HG03469 (cell line): ENCODE measurements at regions not wholly inside any gene's neighbourhood (a gene's known extent, or its start where the extent isn't known, plus 50 kb on each side); places are given as distances from the start of the nearest gene placed in this dataset.
"Not testable (repeated sequence)": the region's sequence is repeated elsewhere in the genome, so short reads cannot be mapped to it uniquely, and the experiment has no call there.

Source experiments
- ATAC-seq: cut with Tn5 transposase; IDR thresholded peaks from one replicate; pipeline ENCODE4 v1.9.1; 2021; ENCODE audit warnings: mild to moderate bottlenecking, moderate library complexity, moderate number of reproducible peaks; ENCODE audit not compliant: unreplicated experiment

DNA sequence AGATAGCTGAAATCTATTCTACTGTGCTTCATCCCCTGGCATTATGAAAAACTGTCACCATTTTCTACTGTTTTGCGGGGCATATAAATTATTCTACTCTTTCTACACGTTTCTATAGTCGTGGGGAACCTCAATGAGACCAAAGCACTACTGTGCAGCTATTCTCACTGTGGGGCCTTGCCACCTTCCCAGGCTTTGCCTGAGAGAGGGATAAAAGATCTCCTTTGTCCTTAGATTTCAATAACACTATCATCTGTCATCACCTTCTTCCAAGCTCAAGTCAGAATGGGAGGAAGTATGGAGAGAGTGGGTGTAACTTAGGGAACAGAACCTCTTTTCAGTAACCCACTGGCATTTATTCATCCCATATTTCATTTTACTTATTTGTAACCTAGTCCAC, 1462.1 kb upstream of the RAG2 start:
- ATAC-seq: no peak

DNA sequence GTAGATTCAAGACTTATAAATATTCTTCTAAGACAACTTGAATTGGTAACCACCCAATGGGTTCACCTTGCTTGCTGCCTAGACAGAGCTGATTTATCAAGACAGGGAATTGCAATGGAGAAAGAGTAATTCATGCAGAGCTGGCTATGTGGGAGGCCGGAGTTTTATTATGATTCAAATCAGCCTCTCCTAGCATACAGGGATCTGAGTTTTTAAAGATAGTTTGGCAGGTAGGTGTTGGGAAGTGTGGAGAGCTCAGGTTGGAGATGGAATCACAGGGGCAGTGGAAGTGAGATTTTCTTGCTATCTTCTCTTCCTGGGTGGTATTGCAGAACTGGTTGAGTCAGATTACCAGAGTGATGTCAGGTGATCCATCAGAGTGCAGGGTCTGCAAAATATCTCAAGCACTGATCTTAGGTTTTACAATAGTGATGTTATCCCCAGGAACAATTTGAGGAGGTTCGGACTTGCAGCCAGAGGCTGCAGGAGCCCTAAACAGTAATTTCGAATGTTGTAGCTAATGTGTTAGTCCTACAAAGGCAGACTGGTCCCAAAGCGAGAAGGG, 1448.6 kb upstream of the RAG2 start:
- no peak for ATAC-seq

DNA sequence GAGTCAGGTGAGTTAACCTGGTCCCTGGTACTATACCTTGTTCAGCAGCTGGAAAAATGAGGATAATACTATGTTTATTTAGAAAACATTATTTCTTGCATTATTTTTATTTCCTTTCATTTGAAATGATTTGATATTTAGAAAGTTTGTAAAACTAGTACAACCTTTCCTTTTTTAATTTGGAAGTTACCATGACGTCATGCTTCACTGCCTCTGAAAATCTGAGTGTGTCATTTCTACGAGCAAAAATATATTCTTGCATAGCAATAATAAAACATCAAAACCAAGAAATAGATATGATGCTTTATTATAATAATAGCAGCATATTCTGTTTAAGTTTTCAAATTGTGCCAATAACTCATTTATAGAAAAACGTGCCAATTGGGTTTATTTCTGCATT, 1445.0 kb upstream of the RAG2 start:
- no peak for ATAC-seq

DNA sequence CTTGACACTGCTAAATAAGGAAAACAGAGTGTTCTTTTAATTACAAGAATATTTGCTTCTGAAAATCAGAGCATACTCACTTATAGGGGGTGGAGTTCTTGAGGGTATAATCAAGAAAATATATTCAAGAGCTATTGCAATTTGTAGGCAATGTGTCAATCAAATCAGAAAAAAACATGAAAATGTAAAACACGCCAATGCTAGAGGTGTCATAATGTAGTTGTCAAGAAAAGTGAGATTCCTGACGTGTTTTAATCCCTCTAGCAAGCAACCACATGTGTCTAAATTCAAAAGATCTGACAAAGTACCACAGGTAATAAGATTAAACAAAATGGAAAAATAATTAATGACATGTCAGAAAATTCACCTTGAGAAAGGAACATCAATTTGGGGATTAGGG, 1440.7 kb upstream of the RAG2 start:
- ATAC-seq: no peak

DNA sequence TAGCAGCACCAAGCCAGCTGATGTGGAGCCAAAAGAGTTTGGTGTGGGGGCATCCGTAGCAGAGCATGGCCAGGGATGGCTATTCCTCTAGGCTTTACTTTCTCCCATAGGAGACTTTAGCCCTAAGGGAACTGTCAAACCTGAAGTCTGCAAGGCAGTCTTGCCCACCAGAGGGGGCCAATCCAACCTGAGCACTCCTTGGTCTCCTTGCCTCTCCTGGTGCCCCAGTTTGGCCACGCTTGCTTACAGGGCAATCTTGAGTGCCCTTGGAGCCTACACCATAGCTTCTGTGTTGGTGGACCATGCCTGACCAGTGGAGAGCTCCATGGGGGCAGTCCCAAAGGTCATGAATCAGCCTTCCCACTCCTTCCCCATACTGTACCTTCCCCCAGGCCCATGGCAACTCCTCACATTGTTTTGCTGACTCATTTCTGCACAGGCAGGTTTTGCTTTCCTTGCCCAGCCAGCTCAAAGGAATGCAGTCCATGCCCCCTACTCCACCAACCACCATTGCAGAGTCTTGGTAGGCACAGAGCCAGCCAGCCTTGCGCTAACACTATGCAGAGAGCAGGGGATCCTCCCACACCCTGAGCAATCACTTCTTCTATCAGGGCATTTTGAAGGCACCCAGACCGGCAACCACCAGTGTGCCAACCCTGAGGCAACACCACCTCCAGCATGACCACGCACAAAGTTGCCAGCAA, 1421.2 kb upstream of the RAG2 start:
- no peak for ATAC-seq

DNA sequence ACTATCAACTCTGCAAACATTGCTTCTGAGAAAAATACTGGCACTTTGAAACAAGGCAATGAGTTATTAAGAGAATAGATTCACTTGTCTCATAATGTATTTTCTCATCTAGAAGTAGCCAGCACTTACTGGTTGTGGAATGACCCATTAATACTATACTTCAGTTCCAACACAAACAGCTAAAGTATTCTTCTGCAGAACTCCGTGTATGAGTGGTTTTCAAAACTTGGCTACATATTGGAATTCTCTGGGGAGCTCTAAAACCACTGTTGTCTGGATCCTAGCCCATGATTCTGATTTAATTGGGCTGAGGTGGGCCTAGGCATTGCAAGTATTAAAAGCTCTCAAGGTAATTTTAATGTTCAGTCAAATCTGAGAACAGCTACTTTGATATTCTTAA, 1416.4 kb upstream of the RAG2 start:
- no peak for ATAC-seq

DNA sequence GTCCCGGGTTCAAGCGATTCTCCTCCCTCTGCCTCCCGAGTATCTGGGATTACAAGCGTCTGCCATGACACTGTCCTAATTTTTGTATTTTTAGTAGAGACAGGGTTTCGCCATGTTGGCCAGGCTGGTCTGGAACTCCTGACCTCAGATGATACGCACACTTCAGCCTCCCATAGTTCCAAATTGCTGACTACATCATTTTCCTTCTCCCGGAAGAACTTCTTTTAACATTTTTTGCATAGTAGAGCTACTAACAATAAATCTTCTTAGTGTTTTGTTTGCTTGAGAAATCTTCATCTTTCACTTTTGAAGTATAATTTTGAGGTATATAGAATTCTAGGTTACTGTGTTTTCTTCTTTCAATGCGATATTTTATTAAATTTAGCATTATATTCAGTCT, 1415.1 kb upstream of the RAG2 start:
- no peak for ATAC-seq

DNA sequence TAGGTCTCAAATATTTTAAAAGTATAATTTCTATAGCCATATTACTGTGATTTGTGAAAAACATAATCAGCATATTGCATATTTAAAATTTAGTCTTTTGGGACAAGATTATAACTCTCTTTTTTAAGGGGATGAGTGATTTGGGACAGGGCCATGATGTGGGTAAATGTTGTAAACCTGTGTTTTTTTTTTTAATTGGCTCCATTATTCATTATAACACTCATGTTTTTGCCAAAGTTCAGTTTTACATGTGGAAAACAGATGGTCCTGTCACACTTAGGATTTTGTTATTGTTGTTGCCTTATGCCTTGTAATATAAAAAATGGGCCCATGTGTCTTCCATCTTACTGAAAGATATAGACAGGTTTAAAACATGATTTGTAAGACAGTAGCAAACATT, 1413.5 kb upstream of the RAG2 start:
- ATAC-seq: no peak

DNA sequence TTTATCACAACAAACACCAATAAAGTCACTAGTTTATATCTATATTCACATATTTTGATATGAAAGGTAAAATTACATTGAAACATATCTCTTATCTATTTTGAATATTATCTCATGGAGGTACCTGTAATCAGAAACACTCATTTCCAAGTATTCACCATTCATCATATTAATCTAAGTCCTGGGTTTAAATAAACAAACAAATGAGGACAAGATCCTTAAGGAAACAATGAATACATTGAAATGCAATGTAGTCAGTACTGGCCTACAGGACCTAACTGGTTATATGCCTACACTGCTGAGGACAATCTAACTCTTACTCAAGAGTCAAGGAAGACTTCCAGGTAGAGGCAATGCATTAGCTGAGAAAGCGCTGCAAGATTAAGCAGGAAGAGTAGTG, 1411.9 kb upstream of the RAG2 start:
- ATAC-seq: no peak

DNA sequence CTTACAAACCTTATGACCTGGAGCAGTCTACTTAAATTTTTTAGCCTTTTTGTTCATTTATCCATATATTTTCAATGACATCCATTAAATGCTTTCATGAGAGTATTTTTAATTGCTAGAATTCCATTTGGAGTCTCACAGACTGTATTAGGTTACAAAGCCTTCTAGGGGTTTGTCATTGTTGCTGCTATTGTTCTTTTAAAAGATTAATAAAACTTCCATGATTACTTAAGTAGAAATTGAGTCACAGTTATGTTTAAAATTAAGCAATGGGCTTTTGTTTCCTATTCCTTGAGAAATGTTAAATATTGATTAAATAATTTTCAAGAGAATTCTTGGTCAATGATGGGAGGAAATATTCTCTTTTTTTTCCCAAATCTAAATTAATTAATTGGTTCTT, 1408.4 kb upstream of the RAG2 start:
- ATAC-seq: no peak

DNA sequence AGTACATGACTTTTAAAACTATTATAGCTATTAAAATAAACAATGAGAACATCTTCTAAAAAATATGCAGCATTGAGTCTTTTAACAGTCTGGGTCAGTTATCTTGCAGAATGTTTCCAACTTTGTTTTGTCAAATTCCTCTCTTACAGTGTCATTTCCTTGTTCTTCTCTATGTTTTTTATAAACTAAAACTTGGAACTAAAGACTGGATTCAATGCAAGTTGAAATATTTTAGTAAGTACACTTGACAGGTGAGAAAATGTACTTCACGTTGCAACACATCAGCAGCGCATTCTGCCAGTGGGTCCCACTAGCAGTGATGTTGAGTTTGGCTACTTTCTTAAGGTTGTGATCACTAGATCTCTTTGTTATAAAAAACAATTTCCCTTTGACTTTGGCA, 1407.6 kb upstream of the RAG2 start:
- ATAC-seq: no peak

DNA sequence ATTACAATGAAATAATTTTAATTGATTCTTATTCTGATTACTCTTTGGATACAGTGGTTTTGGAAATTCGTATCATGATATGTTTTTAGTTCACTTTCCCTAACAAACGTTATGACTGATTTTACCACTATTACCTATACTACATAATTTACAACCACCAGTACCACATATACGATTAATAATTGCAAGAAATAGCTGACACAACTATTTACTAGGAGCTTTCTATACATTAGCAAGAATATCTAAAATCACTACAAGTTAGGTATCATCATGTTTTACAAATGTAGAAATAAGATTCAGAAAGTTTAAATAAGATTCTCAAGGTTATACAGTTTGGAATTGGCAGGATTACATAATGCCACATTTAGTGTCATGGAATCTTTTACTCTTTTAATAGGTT, 1401.1 kb upstream of the RAG2 start:
- no peak for ATAC-seq

DNA sequence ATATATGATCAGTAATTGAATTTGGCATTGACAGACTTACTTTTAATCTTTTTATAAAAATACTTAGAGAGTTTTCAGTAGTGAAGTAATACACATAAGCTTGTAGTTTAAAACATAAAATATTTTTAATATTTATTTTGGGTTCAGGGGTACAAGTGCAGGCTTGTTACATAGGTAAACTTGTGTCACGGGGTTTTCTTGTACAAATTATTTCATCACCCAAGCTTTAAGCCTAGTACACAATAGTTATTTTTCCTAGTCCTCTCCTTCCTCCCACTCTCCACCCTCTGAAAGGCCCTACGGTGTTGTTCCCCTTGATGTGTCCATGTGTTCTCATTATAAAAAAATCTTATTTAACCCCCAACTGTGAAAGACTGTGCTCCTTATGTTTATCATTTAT, 1397.8 kb upstream of the RAG2 start:
- no peak for ATAC-seq

DNA sequence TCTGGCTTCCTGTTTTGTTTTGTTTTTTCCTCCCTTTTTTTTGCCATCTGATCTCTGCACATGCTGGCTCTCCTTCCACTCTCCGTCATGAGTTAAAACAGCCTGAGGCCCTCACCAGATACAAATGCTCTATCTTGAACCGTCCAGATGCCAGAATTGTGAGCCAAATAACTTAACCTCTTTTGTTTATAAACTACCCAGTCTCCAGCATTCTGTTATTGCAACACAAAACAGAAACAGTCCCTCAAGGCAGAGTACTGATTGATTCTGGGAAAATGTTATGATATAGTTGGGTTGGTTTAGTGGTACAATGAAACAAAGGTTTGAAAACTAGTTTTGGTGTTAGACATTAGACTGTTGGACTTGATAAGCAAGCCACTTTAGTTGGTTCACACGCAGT, 1390.0 kb upstream of the RAG2 start:
- ATAC-seq: no peak

DNA sequence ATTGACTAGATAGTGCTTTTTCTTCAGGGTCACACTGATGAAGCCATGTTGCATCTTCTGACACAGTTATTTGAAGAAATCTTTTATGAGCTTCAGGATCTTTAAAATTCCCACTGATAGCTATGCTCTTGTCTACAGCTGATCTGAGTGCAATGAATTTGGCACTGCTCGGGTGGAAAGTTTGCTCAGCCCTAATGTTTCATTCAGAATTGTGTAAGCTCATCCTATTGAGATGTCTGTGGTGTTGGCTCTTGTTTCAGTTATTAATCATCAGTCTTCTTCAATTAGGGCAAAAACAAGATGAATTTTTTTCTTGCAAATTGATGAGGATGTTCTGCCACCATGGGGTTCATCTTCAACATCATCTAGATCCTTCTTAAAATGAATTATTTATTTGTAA, 1387.0 kb upstream of the RAG2 start:
- ATAC-seq: no peak

DNA sequence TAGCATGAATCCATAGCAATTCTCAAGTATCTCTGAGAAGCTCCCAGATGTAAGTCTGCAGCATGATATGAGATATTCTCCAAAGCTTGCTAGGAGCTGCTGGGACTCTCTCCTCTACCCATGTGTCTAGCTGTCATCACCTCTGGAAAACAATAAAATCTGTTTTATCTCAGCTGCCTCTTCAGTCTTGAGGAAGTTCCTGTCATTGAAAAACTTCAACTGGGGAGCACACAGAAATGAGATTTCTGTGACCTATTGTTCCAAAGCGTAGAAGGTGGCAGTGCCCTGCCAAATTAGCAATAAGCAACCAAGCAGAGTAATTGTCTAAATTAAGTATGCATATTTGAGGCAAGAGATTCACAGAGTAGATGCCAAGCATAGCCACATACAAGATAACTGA, 1380.6 kb upstream of the RAG2 start:
- no peak for ATAC-seq

DNA sequence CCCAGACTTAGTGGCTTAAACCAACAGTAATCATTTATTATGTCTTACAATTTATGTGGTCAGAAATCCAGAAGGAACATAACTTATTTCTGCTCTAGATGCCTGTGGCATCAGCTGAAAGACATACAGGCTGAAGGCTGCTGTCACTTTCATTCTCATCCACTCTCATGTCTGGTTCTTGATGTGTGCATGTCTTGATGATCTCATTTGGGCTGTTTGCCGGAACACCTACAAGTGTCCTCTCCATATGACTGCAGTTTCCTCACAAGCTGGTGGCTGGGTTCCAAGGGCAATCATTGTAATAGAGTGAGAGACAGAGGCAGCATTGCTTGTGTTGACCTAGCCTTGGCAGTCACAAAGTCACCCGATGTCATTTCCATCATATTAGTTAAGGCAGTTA, 1375.9 kb upstream of the RAG2 start:
- ATAC-seq: no peak

DNA sequence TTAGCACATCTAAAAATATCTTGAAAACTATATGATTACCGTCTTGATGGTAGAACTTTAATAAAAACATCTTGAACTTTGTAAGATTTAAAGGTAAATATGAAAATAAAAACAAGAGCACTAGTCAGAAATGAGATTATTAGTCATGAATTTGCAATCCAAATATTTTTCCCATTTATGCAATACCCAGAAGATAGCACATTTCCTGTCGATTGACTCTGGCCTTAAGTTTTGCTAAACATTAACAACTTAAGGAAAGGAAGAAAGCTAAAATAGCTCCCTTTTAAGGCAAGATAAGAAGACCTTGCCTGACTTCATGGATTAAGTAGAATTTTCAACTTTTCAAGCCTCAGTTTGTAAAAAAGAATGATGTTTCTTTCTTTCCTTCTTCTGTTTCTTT, 1374.7 kb upstream of the RAG2 start:
- ATAC-seq: no peak

DNA sequence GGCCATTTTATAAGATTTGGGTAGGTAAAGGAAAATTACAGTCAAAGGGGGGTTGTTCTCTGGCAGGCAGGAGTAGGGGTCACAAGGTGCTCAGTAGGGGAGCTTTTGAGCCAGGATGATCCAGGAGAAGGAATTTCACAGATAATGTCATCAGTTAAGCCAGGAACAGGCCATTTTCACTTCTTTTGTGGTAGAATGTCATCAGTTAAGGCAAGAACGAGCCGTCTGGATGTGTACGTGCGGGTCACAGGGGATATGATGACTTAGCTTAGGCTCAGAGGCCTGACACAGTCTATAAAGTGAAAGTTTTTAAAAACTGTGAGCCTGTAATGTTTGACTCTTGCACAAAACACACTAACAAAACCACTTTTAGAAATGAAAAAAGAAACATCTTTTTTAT, 1371.3 kb upstream of the RAG2 start:
- not testable (repeated sequence) for ATAC-seq

DNA sequence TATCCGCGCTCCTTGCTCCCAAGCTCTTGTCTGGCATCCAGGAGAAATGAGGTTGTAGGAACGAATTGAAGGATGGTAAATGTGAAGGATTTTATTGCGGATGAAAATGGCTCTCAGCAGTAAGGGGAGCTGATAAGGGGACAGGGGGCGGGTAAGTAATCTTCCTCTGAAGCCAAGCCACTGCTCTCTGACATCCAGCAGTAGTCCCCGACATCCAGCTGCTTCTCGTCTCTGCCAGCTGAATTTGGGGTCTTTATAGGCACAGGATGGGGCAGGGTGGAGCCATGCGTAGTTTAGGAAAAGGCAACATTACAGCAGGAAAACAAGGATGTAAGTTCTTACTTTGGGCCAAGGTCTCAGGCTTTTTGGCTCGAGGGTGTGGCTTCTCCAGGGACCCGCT, 1370.1 kb upstream of the RAG2 start:
- ATAC-seq: no peak

DNA sequence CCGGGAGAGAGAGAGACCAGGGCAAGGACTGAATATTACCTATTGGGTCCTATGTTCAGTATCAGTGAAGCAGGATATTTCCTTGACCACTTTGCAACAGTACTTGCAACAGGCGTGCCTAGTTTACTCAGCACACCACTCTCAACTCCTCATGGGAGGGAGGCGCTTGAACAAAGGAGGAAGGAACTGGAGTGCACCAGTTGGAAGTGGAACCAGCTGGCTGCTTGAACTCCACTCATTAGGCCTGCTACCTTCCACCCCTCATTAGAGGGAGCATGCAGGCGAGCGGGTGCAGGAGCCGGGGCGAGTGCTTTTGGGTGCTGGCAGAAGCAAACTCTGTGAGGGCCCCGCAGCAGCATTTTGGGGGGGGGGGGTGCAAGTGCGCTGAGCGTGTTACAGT, 1369.6 kb upstream of the RAG2 start:
- no peak for ATAC-seq

DNA sequence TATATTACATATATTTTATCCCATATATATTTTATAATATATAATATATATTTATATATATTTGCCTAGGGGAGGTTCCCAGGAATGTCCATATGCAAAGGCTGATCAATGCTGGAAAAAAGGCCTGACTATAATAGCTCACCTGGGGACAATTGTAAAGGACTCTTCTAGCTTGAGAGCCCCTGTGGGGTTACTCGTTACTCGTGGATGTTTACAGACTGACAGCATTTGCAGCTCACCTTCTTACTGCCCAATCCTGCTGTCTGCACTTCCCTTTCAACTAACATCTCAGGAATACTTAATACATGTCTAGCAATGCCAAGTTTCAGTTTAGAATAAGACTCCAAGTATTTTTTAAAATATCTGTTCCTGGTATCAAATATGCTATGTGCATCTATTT, 1365.4 kb upstream of the RAG2 start:
- no peak for ATAC-seq

DNA sequence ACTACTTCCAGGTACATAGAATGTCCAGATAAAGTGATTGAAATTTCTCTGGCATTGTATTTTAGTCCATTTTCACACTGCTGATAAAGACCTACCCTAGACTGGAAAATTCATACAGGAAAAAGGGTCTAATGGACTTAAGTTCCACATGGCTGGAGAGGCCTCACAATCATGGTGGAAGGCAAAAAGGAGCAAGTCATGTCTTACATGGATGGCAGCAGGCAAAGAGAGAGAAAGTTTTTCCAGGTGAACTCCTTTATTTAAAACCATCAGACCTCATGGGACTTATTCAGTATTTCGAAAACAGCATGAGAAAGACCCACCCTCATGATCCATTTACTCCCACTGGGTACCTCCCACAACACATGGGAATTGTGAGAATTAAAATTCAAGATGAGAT, 1359.7 kb upstream of the RAG2 start:
- no peak for ATAC-seq
